NB4 (cell line): ENCODE measurements at regions not wholly inside any gene's neighbourhood (a gene's known extent, or its start where the extent isn't known, plus 50 kb on each side); places are given as distances from the start of the nearest gene placed in this dataset.

Experiments used
- CTCF ChIP-seq: IDR thresholded peaks from one replicate; pipeline ENCODE4 v1.5.1; 2012; ENCODE audit warnings: low read depth, low read length
- MYC ChIP-seq: IDR thresholded peaks from 2 replicates; pipeline ENCODE4 v1.6.1; 2011; ENCODE audit warnings: low read depth, low read length

- TF ChIP-seq MYC (no peak), CTCF (no peak)
Observed at GRCh38 chr20:60598528-60598927, 640.3 kb downstream of the CDH26 start.
